A549 (cell line): ENCODE measurements at regions not wholly inside any gene's neighbourhood (a gene's known extent, or its start where the extent isn't known, plus 50 kb on each side); places are given as distances from the start of the nearest gene placed in this dataset.

Source experiments
- ATAC-seq, 2 experiments: fragments of 200-7000 bp in 1 of 2; fragments of >200 bp in 1 of 2; cut with Nextera tagmentation in 1 of 2; cut with Tn5 transposase in 1 of 2; 3 replicates each; pipeline versions ENCODE4 v1.8.0 to v1.9.1; 2018 to 2020; ENCODE audit warnings: mild to moderate bottlenecking in 1 of 2, moderate library complexity in 1 of 2
- CTCF ChIA-PET: fragments of 300-600 bp; sonication (Branson Sonifier 250); formaldehyde crosslinking; extraction: SDS; loops from one replicate; lab custom pipeline; 2021; ENCODE audit warnings: antibody characterized with exemption, inconsistent platforms; lab: Yijun Ruan, JAX
- POLR2A ChIA-PET: fragments of 350-600 bp; formaldehyde crosslinking; extraction: SDS; loops from one replicate; lab custom pipeline; 2021; ENCODE audit warnings: antibody characterized with exemption, inconsistent platforms; lab: Yijun Ruan, JAX
- DNase-seq, 2 experiments: peaks; one replicate each; pipeline versions ENCODE4 v3.0.0 to v3.0.0-alpha.2; 2011 to 2016; ENCODE audit warnings: low read depth in 1 of 2, low spot score in 1 of 2
- FAIRE-seq: peaks from 2 replicates; lab custom pipeline; 2011; peaks lifted over from hg19 to GRCh38; lab: Jason Lieb, UNC
- H3K27ac ChIP-seq, 2 experiments: fragments of >200 bp; sonication (Bioruptor Twin); formaldehyde crosslinking; 3 replicates each; pipeline ENCODE4 v1.5.1; 2016 to 2017
- H3K4me1 ChIP-seq: fragments of >200 bp; sonication (Bioruptor Twin); formaldehyde crosslinking; 3 replicates; pipeline ENCODE4 v1.6.1; 2016
- H3K4me2 ChIP-seq: fragments of >200 bp; sonication (Bioruptor Twin); formaldehyde crosslinking; 3 replicates; pipeline ENCODE4 v1.6.1; 2016
- H3K4me3 ChIP-seq: fragments of >200 bp; sonication (Bioruptor Twin); formaldehyde crosslinking; 3 replicates; pipeline ENCODE4 v1.5.1; 2016
- H3K9me3 ChIP-seq: fragments of >200 bp; sonication (Bioruptor Twin); formaldehyde crosslinking; 3 replicates; pipeline ENCODE4 v1.6.1; 2016
- BHLHE40 ChIP-seq: IDR thresholded peaks from 2 replicates; pipeline ENCODE4 v1.6.1; 2012; ENCODE audit warnings: low read depth, low read length, inconsistent platforms
- CBX2 ChIP-seq: fragments of 200-600 bp; sonication (generic); IDR thresholded peaks from 2 replicates; pipeline ENCODE4 v1.6.1; 2016; ENCODE audit warnings: low read depth, mild to moderate bottlenecking, borderline replicate concordance
- CEBPB ChIP-seq, 2 experiments: fragments of >200 bp in 1 of 2; sonication (Bioruptor Twin) in 1 of 2; formaldehyde crosslinking in 1 of 2; IDR thresholded peaks; 2 replicates each; pipeline ENCODE4 v1.6.1; 2012 to 2016
- CHD4 ChIP-seq: fragments of 200-600 bp; sonication (generic); IDR thresholded peaks from 2 replicates; pipeline ENCODE4 v1.6.1; 2016; ENCODE audit warnings: antibody characterized with exemption, mild to moderate bottlenecking, borderline replicate concordance
- EHF ChIP-seq: fragments of 250-450 bp; sonication (Bioruptor Pico); IDR thresholded peaks from 2 replicates; pipeline ENCODE4 v1.5.0; 2020; ENCODE audit warnings: mild to moderate bottlenecking
- EP300 ChIP-seq, 2 experiments: fragments of >200 bp; sonication (Bioruptor Twin); formaldehyde crosslinking; IDR thresholded peaks; 2 replicates in 1 of 2; 3 replicates in 1 of 2; pipeline ENCODE4 v1.6.1; 2016 to 2017
- KDM1A ChIP-seq: fragments of 200-600 bp; sonication (generic); IDR thresholded peaks from 2 replicates; pipeline ENCODE4 v1.6.1; 2016; ENCODE audit warnings: low read depth, mild to moderate bottlenecking
- MAFK ChIP-seq: fragments of 450-650 bp; IDR thresholded peaks from 2 replicates; pipeline ENCODE4 v1.6.1; 2014; ENCODE audit not compliant: partially characterized antibody
- MAZ ChIP-seq: fragments of 150-350 bp; IDR thresholded peaks from 2 replicates; pipeline ENCODE4 v1.6.1; 2014; ENCODE audit warnings: antibody characterized with exemption, low read depth, low read length, borderline replicate concordance
- MYC ChIP-seq: IDR thresholded peaks from 2 replicates; pipeline ENCODE4 v1.6.1; 2012; ENCODE audit warnings: mild to moderate bottlenecking, inconsistent platforms, low read length, improper control_type of control experiment, borderline replicate concordance
- NR3C1 ChIP-seq: fragments of >200 bp; sonication (Bioruptor Twin); formaldehyde crosslinking; IDR thresholded peaks from 3 replicates; pipeline ENCODE4 v1.6.1; 2017
- PHF8 ChIP-seq: fragments of 200-600 bp; sonication (generic); IDR thresholded peaks from 2 replicates; pipeline ENCODE4 v1.6.1; 2016; ENCODE audit warnings: low read depth, mild to moderate bottlenecking, antibody characterized with exemption, moderate library complexity, borderline replicate concordance
- POLR2AphosphoS2 ChIP-seq: conservative IDR thresholded peaks from 2 replicates; pipeline ENCODE4 v1.6.1; 2012; ENCODE audit warnings: low read length, improper control_type of control experiment, inconsistent platforms
- RAD21 ChIP-seq, 2 experiments: fragments of >200 bp in 1 of 2; sonication (Bioruptor Twin) in 1 of 2; formaldehyde crosslinking in 1 of 2; IDR thresholded peaks in 1 of 2; conservative IDR thresholded peaks in 1 of 2; 2 replicates in 1 of 2; 3 replicates in 1 of 2; pipeline ENCODE4 v1.6.1; 2012 to 2018; ENCODE audit warnings: inconsistent platforms in 1 of 2
- TFCP2L1 ChIP-seq: fragments of 250-450 bp; sonication (Bioruptor Pico); IDR thresholded peaks from 2 replicates; pipeline ENCODE4 v1.5.0; 2021; ENCODE audit warnings: mild to moderate bottlenecking
- TP53 ChIP-seq: fragments of 250-450 bp; sonication (Bioruptor Pico); IDR thresholded peaks from 2 replicates; pipeline ENCODE4 v1.5.0; 2021; ENCODE audit warnings: mild to moderate bottlenecking, moderate library complexity
- ZC3H11A ChIP-seq: fragments of 450-650 bp; IDR thresholded peaks from 2 replicates; pipeline ENCODE4 v1.6.1; 2014; ENCODE audit warnings: antibody characterized with exemption, mild to moderate bottlenecking
- ZNF302 ChIP-seq: fragments of 250-450 bp; sonication (Bioruptor Pico); IDR thresholded peaks from 2 replicates; pipeline ENCODE4 v1.9.0; 2021; ENCODE audit warnings: inconsistent platforms, mild to moderate bottlenecking, moderate library complexity
- WGBS: methylation state at CpG from one replicate; pipeline ENCODE4 v1.1.6; 2017; ENCODE audit errors: missing lambda C conversion rate; 5-methylcytosine and 5-hydroxymethylcytosine counted together
- TF ChIP-seq, protein P1 (sequence below): fragments of 200-600 bp; sonication (generic); IDR thresholded peaks from 2 replicates; pipeline ENCODE4 v1.6.1; 2016; ENCODE audit warnings: antibody characterized with exemption, mild to moderate bottlenecking, moderate library complexity
- TF ChIP-seq, protein P2 (sequence below): IDR thresholded peaks from 2 replicates; pipeline ENCODE4 v1.6.1; 2012
- TF ChIP-seq, protein P3 (sequence below): fragments of 150-350 bp; IDR thresholded peaks from 2 replicates; pipeline ENCODE4 v1.6.1; 2014; ENCODE audit warnings: low read depth, mild to moderate bottlenecking, low read length
- TF ChIP-seq, protein P4 (sequence below): fragments of >200 bp; sonication (Bioruptor Twin); formaldehyde crosslinking; IDR thresholded peaks from 2 replicates; pipeline ENCODE4 v1.6.1; 2016
- TF ChIP-seq, protein P5 (sequence below): fragments of 250-450 bp; sonication (Bioruptor Pico); IDR thresholded peaks from 2 replicates; pipeline ENCODE4 v1.5.0; 2020; ENCODE audit warnings: low read depth, mild to moderate bottlenecking, moderate library complexity

- ChIA-PET CTCF (no interaction called here), POLR2A (no interaction called here)
- no peak overlapping the region for H3K4me3 ChIP-seq
- no peak for ATAC-seq
- no peak for FAIRE-seq
- 32% methylated on average over 2 of the region's 2 CpGs for WGBS
- no peak overlapping the region for H3K27ac ChIP-seq
- H3K4me1 ChIP-seq = no peaks in the 10 kb centered on the region
- H3K9me3 ChIP-seq = no peaks in the 10 kb centered on the region
- DNase-seq = no peak
- TF ChIP-seq MYC (no peak), CBX2 (no peak), PHF8 (no peak), POLR2AphosphoS2 (no peak), TP53 (CRISPR knock-in tag) (no peak)
- TF ChIP-seq, protein P1, sequence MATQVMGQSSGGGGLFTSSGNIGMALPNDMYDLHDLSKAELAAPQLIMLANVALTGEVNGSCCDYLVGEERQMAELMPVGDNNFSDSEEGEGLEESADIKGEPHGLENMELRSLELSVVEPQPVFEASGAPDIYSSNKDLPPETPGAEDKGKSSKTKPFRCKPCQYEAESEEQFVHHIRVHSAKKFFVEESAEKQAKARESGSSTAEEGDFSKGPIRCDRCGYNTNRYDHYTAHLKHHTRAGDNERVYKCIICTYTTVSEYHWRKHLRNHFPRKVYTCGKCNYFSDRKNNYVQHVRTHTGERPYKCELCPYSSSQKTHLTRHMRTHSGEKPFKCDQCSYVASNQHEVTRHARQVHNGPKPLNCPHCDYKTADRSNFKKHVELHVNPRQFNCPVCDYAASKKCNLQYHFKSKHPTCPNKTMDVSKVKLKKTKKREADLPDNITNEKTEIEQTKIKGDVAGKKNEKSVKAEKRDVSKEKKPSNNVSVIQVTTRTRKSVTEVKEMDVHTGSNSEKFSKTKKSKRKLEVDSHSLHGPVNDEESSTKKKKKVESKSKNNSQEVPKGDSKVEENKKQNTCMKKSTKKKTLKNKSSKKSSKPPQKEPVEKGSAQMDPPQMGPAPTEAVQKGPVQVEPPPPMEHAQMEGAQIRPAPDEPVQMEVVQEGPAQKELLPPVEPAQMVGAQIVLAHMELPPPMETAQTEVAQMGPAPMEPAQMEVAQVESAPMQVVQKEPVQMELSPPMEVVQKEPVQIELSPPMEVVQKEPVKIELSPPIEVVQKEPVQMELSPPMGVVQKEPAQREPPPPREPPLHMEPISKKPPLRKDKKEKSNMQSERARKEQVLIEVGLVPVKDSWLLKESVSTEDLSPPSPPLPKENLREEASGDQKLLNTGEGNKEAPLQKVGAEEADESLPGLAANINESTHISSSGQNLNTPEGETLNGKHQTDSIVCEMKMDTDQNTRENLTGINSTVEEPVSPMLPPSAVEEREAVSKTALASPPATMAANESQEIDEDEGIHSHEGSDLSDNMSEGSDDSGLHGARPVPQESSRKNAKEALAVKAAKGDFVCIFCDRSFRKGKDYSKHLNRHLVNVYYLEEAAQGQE = no peak
- TF ChIP-seq, protein P2, sequence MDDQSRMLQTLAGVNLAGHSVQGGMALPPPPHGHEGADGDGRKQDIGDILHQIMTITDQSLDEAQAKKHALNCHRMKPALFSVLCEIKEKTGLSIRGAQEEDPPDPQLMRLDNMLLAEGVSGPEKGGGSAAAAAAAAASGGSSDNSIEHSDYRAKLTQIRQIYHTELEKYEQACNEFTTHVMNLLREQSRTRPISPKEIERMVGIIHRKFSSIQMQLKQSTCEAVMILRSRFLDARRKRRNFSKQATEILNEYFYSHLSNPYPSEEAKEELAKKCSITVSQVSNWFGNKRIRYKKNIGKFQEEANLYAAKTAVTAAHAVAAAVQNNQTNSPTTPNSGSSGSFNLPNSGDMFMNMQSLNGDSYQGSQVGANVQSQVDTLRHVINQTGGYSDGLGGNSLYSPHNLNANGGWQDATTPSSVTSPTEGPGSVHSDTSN = no peak
- no peak overlapping the region for H3K4me2 ChIP-seq
Observed at GRCh38 chr3:25889525-25889917, 99.6 kb downstream of the OXSM start.

GRCh38 chr3:25894101-25894500 is 104.2 kb downstream of the OXSM start:
- no peaks in the 10 kb centered on the region for H3K4me1 ChIP-seq
- H3K4me2 ChIP-seq = no peak overlapping the region
- ChIA-PET CTCF (no interaction called here), POLR2A (no interaction called here)
- WGBS = 6% methylated on average over 3 of the region's 3 CpGs
- DNase-seq (no peak), ATAC-seq (no peak)
- no peak overlapping the region for H3K4me3 ChIP-seq
- no peaks in the 10 kb centered on the region for H3K9me3 ChIP-seq
- H3K27ac ChIP-seq = no peak overlapping the region
- no peak for TF ChIP-seq CHD4
- TF ChIP-seq, protein P3, sequence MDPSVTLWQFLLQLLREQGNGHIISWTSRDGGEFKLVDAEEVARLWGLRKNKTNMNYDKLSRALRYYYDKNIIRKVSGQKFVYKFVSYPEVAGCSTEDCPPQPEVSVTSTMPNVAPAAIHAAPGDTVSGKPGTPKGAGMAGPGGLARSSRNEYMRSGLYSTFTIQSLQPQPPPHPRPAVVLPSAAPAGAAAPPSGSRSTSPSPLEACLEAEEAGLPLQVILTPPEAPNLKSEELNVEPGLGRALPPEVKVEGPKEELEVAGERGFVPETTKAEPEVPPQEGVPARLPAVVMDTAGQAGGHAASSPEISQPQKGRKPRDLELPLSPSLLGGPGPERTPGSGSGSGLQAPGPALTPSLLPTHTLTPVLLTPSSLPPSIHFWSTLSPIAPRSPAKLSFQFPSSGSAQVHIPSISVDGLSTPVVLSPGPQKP = no peak
- no peak for TF ChIP-seq ZC3H11A
- TF ChIP-seq, protein P4, sequence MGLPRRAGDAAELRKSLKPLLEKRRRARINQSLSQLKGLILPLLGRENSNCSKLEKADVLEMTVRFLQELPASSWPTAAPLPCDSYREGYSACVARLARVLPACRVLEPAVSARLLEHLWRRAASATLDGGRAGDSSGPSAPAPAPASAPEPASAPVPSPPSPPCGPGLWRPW = no peak
- TF ChIP-seq, protein P1 = no peak
- no peak for TF ChIP-seq RAD21 (conservative IDR thresholded peaks at IDR 0.05 in 1 of 2, IDR thresholded peaks at IDR 0.05 in 1 of 2)
- no peak for TF ChIP-seq KDM1A
- TF ChIP-seq EHF (CRISPR knock-in tag) = no peak
- TF ChIP-seq EP300 (IDR thresholded peaks at IDR 0.05) = no peak
- no peak for TF ChIP-seq NR3C1
- TF ChIP-seq MAFK = no peak
- TF ChIP-seq MAZ = no peak
- no peak for TF ChIP-seq TFCP2L1 (CRISPR knock-in tag)
- no peak for TF ChIP-seq POLR2AphosphoS2
- TF ChIP-seq ZNF302 = no peak
- no peak for TF ChIP-seq BHLHE40
- no peak for TF ChIP-seq CEBPB (IDR thresholded peaks at IDR 0.05)
- TF ChIP-seq, protein P5, sequence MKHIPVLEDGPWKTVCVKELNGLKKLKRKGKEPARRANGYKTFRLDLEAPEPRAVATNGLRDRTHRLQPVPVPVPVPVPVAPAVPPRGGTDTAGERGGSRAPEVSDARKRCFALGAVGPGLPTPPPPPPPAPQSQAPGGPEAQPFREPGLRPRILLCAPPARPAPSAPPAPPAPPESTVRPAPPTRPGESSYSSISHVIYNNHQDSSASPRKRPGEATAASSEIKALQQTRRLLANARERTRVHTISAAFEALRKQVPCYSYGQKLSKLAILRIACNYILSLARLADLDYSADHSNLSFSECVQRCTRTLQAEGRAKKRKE = no peak
- TF ChIP-seq, all 56 proteins: peak for 0
- FAIRE-seq = no peak
